NCI-H1092 treated with DMSO at 0.1 percent for 48 hours (cell line): ENCODE measurements at regions not wholly inside any gene's neighbourhood (a gene's known extent, or its start where the extent isn't known, plus 50 kb on each side); places are given as distances from the start of the nearest gene placed in this dataset.

Source experiments
- DNase-seq: peaks from one replicate; lab custom pipeline; 2025; lab: John Stamatoyannopoulos, UW

DNA sequence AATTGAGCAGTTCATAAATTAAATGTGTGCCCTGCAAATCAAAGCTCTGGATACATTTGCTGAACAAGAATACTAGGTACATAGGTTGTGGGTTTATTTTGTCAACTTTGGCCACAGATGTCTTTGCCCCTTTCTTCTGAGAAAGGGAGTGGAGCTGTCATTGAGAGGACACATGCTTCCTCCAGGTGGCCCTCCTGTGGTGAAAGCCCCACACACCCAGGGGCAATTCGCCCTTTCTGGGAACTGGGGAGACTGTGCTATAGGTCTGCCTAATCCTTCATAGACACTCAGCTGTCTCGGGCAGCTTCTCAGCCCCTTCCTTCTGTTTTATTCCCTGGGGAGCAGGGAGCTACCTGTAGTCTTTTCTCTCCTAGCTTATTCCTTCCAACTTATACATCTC lies 605.7 kb upstream of the DPP6 start:
- no peak for DNase-seq

DNA sequence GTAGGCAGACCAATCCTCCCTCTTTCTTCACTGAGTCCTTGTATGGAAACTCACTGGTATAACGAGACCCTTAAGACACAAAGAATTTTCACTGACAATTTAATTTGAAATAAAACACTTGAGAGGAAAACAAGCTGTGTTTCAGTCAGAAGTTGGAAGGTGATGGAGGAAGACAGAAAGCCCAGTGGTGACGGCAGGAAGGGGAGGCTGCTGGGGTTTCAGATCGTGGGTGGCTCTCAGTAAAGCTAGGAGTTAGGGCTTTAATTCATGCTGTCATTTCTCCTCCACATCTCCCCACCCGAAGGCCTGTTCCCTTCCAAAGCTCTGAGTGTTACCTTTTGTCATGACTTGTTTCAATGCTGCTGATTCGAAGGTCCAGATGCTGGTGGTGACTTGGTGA lies 605.2 kb upstream of the DPP6 start:
- DNase-seq, result no peak

DNA sequence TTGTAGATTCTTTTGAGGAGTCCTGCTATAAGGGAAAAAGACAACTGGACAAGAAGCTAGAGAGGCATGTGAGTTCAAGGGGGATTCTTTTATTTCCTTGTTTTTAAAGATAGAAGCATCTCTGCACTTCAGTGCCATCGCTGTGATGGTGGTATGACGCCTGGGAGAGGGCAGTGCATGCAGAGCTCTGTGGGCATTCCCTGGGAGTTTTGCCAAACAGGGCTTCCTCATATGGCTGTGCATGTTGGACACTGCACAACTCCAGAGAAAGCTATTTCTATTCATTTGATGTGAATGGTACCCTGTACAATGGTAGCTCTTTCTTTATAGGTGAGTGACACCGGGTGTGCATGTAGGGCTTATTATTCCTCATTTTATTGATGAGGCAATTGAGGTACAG lies 599.5 kb upstream of the DPP6 start:
- DNase-seq, result no peak

DNA sequence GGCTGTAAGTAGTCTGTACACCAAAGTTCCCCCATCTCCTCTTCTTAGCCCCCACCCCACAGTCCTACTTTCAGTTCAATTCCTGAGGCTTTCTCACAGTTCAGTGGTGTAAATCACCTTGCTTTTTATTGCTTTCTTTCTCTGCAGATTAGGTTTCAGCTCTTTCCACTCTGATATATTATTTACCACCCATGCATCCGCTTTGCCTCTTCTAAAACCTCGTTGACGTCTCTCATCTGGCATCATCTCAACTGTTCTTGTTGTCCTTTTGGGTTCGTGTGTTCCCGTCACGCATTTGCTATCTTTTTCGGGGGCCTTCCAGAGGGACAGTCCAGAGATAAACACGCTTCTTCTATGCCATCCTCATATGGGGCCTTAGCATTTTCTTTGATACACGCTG lies 597.9 kb upstream of the DPP6 start:
- no peak for DNase-seq

DNA sequence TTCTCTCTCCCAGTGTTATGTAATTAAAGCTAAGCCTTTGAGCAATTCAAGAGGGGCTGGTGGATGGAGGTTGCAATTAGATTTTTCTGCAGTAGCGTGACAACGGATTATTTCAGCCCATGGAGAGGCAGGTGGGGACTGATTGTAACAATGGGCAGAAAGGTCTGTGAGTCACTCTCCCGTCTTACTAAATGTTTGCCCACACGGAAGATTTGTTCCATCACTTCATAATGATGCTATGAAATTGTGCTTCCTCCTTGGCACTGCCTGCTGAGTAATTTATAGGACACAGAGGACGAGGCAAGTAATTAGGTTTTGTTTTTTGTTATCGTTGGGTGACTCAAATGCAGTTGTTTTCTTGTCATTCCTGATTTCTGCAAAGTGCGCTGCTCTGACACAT lies 594.5 kb upstream of the DPP6 start:
- DNase-seq, result peak; percentile 20

DNA sequence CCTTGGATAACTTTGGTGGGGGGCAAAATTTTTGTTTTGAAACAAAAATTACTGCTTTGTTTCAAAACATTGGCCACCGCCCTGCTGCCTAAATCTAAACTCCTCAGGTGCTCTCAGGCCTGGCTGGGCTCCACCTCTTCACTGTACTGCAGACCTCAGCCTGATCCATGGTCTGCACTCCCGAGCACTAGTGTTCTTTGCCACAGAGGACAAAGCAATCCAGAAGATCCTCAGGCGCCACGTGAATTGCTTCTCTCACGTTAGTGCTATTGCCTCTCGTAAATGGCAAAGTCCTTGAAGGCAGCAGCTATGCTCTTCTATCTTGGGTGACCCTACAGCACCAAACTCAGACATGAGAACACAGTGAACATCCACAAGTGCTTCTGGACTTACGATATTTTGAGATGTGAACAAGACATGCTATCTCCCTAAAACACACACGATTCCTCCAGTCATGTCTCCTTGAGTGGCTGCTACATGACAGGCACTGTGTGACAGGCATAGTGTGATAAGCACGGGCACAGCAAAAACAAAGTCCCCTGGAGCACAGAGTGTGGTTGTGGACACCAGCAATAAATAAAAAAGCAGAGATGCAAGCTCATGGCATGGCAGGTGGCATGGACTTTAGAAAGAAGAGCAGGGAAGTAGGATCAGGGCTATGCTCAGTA lies 582.1 kb upstream of the DPP6 start:
- no peak for DNase-seq

DNA sequence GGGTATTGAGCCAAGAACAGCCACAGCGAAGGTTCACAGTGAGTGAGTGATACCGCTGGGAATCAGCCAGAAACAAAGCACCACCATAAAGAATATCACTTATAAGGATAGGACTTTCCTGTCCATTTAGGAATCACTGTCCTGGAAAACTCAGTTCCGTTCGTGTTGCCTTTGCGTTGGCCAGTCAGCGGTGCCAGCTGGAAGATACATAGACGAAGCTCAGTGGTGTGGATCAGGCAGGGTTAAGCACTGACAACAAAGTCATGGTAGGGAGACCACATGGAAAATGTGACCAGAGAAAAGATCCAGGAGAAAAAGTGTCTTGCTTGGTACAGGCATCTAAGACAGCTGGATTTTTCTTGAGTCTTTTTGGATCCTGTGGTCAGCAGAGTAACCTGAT lies 579.7 kb upstream of the DPP6 start:
- DNase-seq, result no peak

DNA sequence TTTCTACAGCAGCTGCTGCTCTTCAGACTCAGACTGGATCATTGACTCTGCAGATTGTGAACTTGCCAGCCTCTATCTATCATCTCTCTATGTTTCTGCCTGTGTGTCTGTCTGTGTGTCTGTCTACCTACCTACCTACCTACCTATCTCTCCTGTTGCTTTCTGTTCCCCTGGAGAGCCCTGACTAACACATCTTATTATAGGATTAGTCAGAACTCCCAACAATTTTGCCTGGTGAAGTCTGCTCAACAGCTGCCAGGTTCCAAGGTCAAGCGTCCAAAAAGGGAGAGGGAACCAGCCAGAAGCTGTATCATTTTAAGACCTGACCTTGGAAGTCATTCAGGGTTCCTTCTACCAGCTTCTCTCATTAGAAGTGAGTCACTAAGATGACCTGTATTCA lies 579.0 kb upstream of the DPP6 start:
- no peak for DNase-seq

DNA sequence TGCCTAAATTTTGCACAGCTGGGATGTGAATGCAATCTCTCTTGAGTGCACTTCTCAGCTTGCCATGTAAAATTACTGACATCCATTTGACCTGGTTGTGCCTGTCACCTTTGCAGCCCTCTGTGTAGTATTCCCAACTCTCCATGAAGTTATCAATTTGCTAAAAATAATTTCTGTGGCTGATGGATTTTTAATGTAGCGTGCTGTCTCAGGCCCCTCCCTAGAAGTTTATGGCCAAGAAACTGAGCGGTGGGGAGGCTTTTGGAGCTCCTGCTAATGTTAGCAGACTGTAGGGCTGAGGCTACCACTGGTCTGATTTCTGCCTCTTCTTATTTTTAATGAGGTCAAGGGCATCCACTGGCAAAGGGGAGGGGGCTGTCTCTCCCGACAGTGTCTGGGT lies 577.0 kb upstream of the DPP6 start:
- DNase-seq, result no peak

DNA sequence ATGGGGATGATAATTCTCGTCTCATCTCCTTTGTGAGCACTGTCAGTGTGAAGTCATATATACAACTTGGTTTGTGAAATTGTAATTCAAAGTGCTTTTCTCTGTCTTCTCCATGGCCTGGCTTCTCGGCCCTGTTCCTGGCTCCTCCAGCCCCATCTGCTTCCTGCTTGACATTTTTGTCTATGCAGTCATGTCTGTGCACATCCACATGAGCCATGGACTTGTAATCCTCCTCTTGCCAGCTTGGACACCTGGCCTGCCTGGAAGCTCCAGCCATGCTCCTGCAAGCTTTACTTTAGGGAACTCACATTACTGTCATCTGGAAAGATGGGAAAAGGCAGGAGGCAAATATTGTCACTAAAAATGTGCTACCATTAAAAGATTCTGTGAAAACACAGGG lies 576.0 kb upstream of the DPP6 start:
- no peak for DNase-seq

DNA sequence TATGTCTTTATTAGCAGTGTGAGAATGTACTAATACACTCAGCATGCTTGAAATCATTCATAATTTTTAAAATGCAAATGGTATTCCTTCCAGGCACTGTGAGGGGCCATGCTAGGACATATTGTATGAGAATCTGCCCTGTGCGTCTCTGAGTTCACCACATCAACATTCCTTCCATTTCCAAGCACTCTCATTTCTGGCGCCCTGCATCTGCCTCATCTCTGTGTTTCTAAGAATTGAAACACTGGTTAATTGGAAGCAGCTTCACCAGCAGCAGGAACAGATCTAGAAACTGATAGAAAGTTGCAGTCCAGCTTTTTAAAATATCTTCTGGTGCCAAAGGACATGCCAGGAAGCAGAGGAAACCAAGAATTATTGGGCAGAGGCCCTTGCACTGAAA lies 555.9 kb upstream of the DPP6 start:
- no peak for DNase-seq

DNA sequence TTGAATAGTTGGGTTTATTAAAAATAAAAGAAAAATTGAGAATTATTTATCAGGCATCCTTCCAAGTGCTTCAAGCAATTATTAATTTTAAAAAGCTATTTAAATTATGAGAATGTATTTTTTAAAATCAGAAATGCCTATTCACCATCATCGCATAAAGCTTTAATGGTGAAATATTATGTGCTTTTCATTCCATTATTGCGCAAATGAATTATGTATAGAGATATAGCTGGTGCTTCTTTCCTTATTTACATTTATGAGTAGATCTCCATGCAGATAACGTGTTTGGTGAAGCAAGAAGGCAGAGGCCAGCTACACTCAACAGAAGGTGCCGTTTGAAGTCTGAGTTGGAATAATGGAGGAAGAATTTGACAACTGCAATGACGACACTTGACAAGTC lies 549.1 kb upstream of the DPP6 start:
- DNase-seq, result no peak

DNA sequence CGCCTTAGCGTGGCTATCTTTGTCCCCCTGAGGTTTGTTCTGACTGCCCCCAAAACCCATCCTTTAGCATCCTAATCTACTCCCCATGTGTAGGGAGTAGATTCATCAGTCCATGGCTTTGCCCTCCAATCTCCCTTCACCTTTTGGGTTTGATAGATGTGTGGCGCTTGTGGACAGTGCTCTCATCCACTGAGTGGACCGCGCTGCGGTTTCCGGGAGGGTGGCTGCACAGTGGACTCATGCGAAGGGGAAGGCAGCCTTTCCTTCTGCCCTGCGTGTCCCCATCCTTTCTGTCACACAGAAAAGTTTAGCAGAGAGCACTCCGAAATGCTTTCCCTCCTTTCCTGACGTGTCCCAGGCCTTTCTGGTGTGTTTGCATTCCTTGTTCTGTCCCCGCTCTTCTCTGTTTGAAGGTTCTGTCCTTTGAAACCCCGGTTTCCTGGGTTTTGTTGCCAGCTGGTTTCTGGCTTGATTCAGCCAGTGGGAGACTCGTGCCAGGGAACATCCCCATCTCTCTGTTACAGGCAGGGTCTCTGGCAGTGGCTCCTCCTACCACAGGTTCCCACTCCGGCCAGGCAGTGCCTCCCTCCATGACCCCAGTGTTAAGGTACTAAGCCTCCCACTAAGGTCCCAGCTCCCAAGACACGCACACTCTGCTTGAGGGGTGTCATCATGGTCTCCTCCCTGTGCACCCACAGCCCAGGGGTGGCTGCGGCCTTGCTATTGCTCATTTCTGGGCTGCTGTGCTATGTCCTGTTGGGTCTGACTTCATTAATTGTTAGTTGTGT lies 547.7 kb upstream of the DPP6 start:
- no peak for DNase-seq

DNA sequence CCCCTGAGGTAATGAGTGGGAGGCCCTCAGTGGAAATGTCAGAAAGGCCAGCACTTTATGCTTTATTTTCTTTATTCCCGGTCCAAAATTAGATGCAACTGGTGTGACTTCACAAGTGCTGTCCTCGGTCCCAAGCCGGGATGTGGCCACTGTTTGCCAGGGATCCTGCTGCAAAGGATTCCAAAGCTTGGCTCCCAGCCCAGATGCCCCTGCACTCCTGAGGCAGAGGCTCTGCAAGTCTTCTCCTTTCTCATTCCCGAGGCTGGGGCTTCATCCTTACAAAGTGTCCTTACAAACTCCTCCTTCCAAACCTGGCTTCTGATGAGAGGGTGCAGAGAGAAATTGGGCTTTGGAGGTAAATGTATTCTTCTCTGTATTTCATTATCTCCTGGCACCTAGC lies 544.3 kb upstream of the DPP6 start:
- no peak for DNase-seq

DNA sequence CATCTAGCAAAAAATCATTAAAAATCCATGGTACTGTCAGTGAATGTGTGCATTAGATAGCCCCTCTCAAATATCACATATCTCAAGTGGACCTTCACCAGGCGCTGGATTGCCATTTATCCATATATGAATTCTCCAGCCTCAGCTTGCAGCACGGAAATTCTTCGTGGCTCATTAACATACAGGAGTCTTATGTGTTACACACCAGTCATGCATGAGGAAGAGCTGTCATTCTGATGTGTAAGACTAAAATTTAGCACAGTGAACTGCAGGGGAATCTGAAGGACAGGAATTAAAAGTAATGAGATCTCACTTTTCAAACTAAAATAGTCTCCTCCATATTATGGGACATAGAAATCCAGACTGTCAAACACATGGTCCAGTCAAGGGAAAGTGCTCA lies 542.4 kb upstream of the DPP6 start:
- no peak for DNase-seq

DNA sequence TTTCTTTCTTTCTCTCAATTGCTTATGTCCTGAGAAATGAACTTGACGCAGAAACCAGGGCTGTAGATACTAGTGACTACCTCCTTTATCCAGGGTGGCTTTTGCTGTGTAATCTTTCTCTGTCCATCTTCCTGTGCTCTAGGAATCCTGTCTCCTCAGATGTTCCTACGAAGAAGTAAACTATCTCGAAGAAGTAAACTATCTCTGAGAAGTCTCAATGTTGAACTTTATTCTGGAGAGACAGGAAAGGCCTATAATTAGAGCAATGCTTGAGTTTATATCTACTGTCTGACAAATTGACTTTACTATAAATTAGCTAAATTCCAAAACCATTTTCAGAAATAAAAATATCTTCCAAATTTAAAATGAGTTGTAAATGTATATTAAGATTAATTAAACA lies 541.5 kb upstream of the DPP6 start:
- DNase-seq, result no peak

DNA sequence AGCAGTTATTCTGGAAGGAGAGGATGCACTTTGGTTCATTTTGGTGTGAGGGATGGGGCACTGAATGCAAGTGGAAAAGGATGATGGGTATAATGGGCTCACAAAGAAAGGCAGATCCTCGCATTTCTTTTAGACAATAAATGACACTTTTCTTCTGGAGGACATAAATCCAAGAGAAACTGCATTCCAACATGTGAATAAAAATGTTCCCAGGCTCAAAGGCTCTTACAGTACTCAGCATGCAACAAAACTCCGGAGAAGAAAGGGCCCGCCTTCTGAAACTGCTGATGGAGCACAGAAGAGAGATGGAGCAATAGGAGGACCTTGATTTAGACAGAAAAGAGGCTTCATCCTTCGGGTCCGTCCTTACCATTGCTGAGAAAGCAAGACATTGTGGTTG lies 538.2 kb upstream of the DPP6 start:
- no peak for DNase-seq

DNA sequence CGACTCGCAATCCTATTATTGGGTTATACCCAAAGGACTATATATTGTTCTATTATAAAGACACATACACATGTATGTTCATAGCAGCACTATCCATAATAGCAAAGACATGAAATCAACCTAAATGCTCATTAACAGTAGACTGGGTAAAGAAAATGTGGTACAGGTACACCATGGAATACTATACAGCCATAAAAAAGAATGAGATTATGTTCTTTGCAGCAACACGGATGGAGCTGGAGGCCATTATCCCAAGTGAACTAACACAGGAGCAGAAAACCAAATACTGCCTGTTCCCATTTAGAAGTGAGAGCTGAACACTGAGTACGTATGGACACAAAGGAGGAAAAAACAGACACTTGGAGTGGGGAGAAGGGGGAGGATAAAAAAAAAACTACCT lies 536.8 kb upstream of the DPP6 start:
- DNase-seq, result no peak

DNA sequence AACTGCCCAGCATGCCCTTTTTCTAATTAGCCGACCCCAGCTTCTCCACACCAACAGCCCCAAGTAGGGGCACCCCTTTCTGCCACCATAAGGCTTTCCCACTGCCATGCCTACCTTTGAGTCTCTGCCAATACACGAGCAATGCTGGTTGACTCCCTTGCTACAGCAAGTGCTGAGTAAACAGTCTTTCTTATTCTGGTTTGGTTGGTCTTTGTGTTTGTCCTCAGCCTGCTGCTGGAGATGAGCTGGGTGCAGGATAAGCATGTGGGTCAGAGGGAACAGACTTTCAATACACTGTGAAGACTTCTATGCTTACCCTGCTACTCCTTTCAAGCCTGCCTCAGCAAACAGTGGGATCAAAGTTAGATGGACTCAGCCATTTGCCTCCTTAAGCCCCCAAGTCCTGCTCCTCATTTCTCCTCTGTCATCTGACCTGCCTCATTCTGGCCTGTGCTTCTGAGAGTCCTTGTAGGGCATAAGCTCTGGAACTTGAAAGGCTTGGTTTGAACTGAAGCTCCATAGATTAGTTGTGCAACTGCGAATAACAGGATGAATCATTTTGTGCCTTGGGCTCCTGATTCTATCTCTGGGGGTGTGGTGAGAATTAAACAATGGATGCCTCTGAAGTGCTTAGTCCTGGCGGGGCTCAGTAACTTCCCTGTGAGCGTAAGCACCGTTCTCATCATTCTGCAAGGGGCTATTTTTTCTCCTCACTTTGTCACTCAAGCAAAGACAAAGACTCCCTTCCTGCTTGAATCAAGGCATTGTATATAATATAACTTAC lies 533.8 kb upstream of the DPP6 start:
- DNase-seq, result no peak

DNA sequence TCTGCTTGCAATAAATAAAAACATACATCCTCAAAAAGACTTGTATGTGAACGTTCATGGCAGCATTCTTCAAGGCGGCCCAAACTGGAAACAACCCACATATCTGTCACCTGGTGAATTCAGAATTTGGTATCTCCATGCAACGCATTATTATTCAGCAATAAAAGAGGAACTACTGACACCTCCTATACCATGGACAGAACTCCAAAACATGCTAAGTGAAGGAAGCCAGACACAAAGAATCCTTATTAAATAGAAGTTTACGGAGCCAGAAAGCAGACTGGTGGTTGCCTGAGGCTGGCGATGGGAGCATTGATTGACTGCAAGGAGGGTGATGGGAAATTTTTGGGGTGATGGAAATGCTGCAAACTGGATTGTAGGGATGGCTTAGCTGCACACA lies 530.8 kb upstream of the DPP6 start:
- no peak for DNase-seq

DNA sequence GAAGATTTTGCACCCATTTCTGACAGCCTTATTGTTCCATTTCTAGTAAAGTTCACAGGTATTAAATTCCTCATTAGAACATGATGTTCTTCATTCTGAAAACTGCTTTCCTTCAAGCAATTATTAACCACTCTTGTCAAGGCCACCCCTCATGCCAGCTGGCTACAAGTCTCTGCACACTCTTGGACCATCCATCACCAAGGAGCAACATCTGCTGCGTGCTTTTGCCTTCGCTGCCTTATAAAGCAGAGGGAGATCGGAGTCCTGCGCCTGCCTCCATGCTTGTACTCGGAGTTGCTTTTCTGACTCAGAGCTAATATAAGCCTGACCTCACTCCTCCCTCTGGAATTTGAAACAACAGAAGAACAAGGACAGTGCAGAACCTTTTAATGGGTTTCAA lies 529.9 kb upstream of the DPP6 start:
- no peak for DNase-seq

DNA sequence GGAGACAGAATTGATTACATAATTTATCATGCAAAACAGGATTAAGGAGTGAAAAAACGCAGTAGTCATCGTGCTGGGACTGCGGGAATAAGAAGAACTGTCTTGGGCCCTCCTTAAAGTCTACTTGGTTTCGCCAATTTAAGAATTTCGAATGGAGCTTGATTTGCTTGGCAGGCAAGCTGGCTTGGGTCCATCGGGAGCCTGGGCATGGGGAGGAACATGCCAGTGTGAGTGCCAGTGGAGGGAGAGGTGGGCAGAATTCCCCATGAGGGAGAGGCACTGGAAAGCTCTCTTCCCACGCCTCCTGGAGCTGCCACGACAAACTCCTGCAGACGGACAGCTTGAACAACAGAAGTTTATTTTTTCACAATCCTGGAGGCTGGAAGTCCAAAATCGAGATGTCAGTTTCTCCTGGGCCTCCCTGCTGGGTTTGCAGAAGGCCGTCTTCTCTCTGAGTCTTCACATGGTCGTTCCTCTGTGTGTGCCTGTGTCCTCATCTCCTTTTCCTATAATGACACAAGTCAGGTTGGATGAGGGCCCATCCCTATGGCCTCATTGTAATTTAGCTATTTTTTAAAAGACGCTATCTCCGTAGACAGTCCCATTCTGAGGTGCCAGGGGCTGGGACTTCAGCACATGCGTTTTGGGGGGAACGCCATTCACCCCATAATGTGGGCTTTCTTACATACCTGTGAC lies 528.7 kb upstream of the DPP6 start:
- no peak for DNase-seq
